GM12875 (cell line): ENCODE measurements at regions not wholly inside any gene's neighbourhood (a gene's known extent, or its start where the extent isn't known, plus 50 kb on each side); places are given as distances from the start of the nearest gene placed in this dataset.

Experiments
- H3K4me3 ChIP-seq: one replicate; pipeline ENCODE4 v1.5.1; 2011; ENCODE audit warnings: low read depth, low read length, control low read depth
- CTCF ChIP-seq: IDR thresholded peaks from 2 replicates; pipeline ENCODE4 v1.5.1; 2011; ENCODE audit warnings: low read depth, mild to moderate bottlenecking, control low read depth, inconsistent platforms, low read length, moderate library complexity, borderline replicate concordance; ENCODE audit not compliant: insufficient read depth

- no peak for TF ChIP-seq CTCF
- H3K4me3 ChIP-seq, result no peak overlapping the region
Measured at GRCh38 chr20:21017528-21018085, 88.6 kb downstream of the LINC00237 start.

- no peak for TF ChIP-seq CTCF
- H3K4me3 ChIP-seq, result no peak overlapping the region
Measured at GRCh38 chr20:21016751-21017150, 89.4 kb downstream of the LINC00237 start.

- H3K4me3 ChIP-seq, result no peak overlapping the region
- TF ChIP-seq CTCF, result no peak
Measured at GRCh38 chr20:21014528-21014927, 91.6 kb downstream of the LINC00237 start.

- no peak overlapping the region for H3K4me3 ChIP-seq
- no peak for TF ChIP-seq CTCF
Measured at GRCh38 chr20:21008951-21009350, 97.2 kb downstream of the LINC00237 start.

GRCh38 chr20:21006611-21007010, 99.5 kb downstream of the LINC00237 start:
- no peak for TF ChIP-seq CTCF

GRCh38 chr20:21004386-21005076, 101.6 kb downstream of the LINC00237 start:
- TF ChIP-seq CTCF, result no peak
- no peak overlapping the region for H3K4me3 ChIP-seq

More at GRCh38 chr20:21006611-21007010, 99.5 kb downstream of the LINC00237 start:
- H3K4me3 ChIP-seq, result no peak overlapping the region

GRCh38 chr20:21003902-21004301, 102.3 kb downstream of the LINC00237 start:
- no peak overlapping the region for H3K4me3 ChIP-seq
- no peak for TF ChIP-seq CTCF
